ENCODE measurements at regions not wholly inside any gene's neighbourhood (a gene's known extent, or its start where the extent isn't known, plus 50 kb on each side); places are given as distances from the start of the nearest gene placed in this dataset.
A peak's percentile ranks its signal among the peaks of the same experiment; 100 is the strongest.

- H3K27ac Mint-ChIP-seq, result no peak overlapping the region
- H3K9me3 Mint-ChIP-seq, result peaks cover 11 to 28% (median 14%) of the 10 kb centered on the region in 3 donors
- H3K4me1 ChIP-seq (ENCODE audit: control insufficient read depth in 1 of 2, extremely low read depth in 1 of 2, insufficient read depth in 2 of 2, low read length in 2 of 2), result no peaks in the 10 kb centered on the region
- no peak for DNase-seq
- no peaks in the 10 kb centered on the region for H3K27me3 ChIP-seq (replicated peaks in 1 of 2; ENCODE audit: control insufficient read depth in 2 of 2, extremely low read depth in 1 of 2, insufficient read depth in 2 of 2, low read length in 1 of 2)
- no peaks in the 10 kb centered on the region for H3K27me3 Mint-ChIP-seq
- H3K4me3 Mint-ChIP-seq, result no peak overlapping the region
- no peaks in the 10 kb centered on the region for H3K36me3 ChIP-seq (ENCODE audit: control insufficient read depth in 2 of 2, extremely low read depth in 1 of 2, insufficient read depth in 1 of 2, low read length in 1 of 2)
- ATAC-seq (replicated peaks in 1 of 4), result no peak
- H3K4me3 ChIP-seq (ENCODE audit: control insufficient read depth in 1 of 2, extremely low read depth in 1 of 2, low read length in 1 of 2), result no peak overlapping the region
- WGBS (ENCODE audit: insufficient coverage), result 65% methylated on average over 3 of the region's 4 CpGs
- no peaks in the 10 kb centered on the region for H3K4me1 Mint-ChIP-seq
- ChIA-PET POLR2A (no interaction called here), CTCF (no interaction called here)
- no peaks in the 10 kb centered on the region for H3K9me3 ChIP-seq
- H3K27ac ChIP-seq (ENCODE audit: low read length), result no peak overlapping the region
- H3K36me3 Mint-ChIP-seq, result no peaks in the 10 kb centered on the region
Observed at GRCh38 chr5:17925276-17925675, 291.0 kb downstream of the TAF11L14 start.

GRCh38 chr5:17928581-17928981 is 294.3 kb downstream of the TAF11L14 start:
- Mint-ChIP-seq H3K27me3 (no peaks in the 10 kb centered on the region), H3K9me3 (peaks cover 18 to 34% (median 22%) of the 10 kb centered on the region in 3 donors), H3K27ac (no peak overlapping the region), H3K36me3 (no peaks in the 10 kb centered on the region), H3K4me3 (no peak overlapping the region), H3K4me1 (no peaks in the 10 kb centered on the region)
- no peak overlapping the region for H3K4me3 ChIP-seq (ENCODE audit: control insufficient read depth in 1 of 2, extremely low read depth in 1 of 2, low read length in 1 of 2)
- WGBS (ENCODE audit: insufficient coverage), result 40% methylated on average over 1 of the region's 2 CpGs
- no peaks in the 10 kb centered on the region for H3K27me3 ChIP-seq (replicated peaks in 1 of 2; ENCODE audit: control insufficient read depth in 2 of 2, extremely low read depth in 1 of 2, insufficient read depth in 2 of 2, low read length in 1 of 2)
- DNase-seq, result peak in 1 of 35 experiments; percentile 2
- no peaks in the 10 kb centered on the region for H3K9me3 ChIP-seq
- H3K27ac ChIP-seq (ENCODE audit: low read length), result no peak overlapping the region
- ChIA-PET CTCF (no interaction called here), POLR2A (no interaction called here)
- no peaks in the 10 kb centered on the region for H3K36me3 ChIP-seq (ENCODE audit: control insufficient read depth in 2 of 2, extremely low read depth in 1 of 2, insufficient read depth in 1 of 2, low read length in 1 of 2)
- no peaks in the 10 kb centered on the region for H3K4me1 ChIP-seq (ENCODE audit: control insufficient read depth in 1 of 2, extremely low read depth in 1 of 2, insufficient read depth in 2 of 2, low read length in 2 of 2)
- ATAC-seq (replicated peaks in 1 of 4), result no peak

- H3K36me3 Mint-ChIP-seq, result no peaks in the 10 kb centered on the region
- Histone ChIP-seq H3K27me3 (replicated peaks in 1 of 2; ENCODE audit: control insufficient read depth in 2 of 2, extremely low read depth in 1 of 2, insufficient read depth in 2 of 2, low read length in 1 of 2) (no peaks in the 10 kb centered on the region), H3K4me3 (ENCODE audit: control insufficient read depth in 1 of 2, extremely low read depth in 1 of 2, low read length in 1 of 2) (no peak overlapping the region), H3K36me3 (ENCODE audit: control insufficient read depth in 2 of 2, extremely low read depth in 1 of 2, insufficient read depth in 1 of 2, low read length in 1 of 2) (no peaks in the 10 kb centered on the region), H3K27ac (ENCODE audit: low read length) (no peak overlapping the region), H3K4me1 (ENCODE audit: control insufficient read depth in 1 of 2, extremely low read depth in 1 of 2, insufficient read depth in 2 of 2, low read length in 2 of 2) (no peaks in the 10 kb centered on the region), H3K9me3 (no peaks in the 10 kb centered on the region)
- DNase-seq, result no peak
- ATAC-seq (replicated peaks in 1 of 4), result no peak
- CTCF ChIA-PET, result no interaction called here
- POLR2A ChIA-PET, result no interaction called here
- no peaks in the 10 kb centered on the region for H3K27me3 Mint-ChIP-seq
- no peak overlapping the region for H3K27ac Mint-ChIP-seq
- H3K4me1 Mint-ChIP-seq, result no peaks in the 10 kb centered on the region
- WGBS (ENCODE audit: insufficient coverage), result no CpG with 5 or more reads among the region's 1 CpG
- no peak overlapping the region for H3K4me3 Mint-ChIP-seq
- peaks cover 20 to 37% (median 23%) of the 10 kb centered on the region in 3 donors for H3K9me3 Mint-ChIP-seq
Observed at GRCh38 chr5:17929171-17929570, 294.9 kb downstream of the TAF11L14 start.

- peaks cover 21 to 42% (median 22%) of the 10 kb centered on the region in 3 donors for H3K9me3 Mint-ChIP-seq
- Histone ChIP-seq H3K4me3 (ENCODE audit: control insufficient read depth in 1 of 2, extremely low read depth in 1 of 2, low read length in 1 of 2) (no peak overlapping the region), H3K27me3 (replicated peaks in 1 of 2; ENCODE audit: control insufficient read depth in 2 of 2, extremely low read depth in 1 of 2, insufficient read depth in 2 of 2, low read length in 1 of 2) (no peaks in the 10 kb centered on the region), H3K4me1 (ENCODE audit: control insufficient read depth in 1 of 2, extremely low read depth in 1 of 2, insufficient read depth in 2 of 2, low read length in 2 of 2) (no peaks in the 10 kb centered on the region), H3K9me3 (no peaks in the 10 kb centered on the region), H3K27ac (ENCODE audit: low read length) (no peak overlapping the region), H3K36me3 (ENCODE audit: control insufficient read depth in 2 of 2, extremely low read depth in 1 of 2, insufficient read depth in 1 of 2, low read length in 1 of 2) (no peaks in the 10 kb centered on the region)
- H3K36me3 Mint-ChIP-seq, result no peaks in the 10 kb centered on the region
- no peak for DNase-seq
- ChIA-PET CTCF (no interaction called here), POLR2A (no interaction called here)
- no peak overlapping the region for H3K4me3 Mint-ChIP-seq
- H3K27me3 Mint-ChIP-seq, result no peaks in the 10 kb centered on the region
- H3K27ac Mint-ChIP-seq, result no peak overlapping the region
- H3K4me1 Mint-ChIP-seq, result no peaks in the 10 kb centered on the region
- ATAC-seq (replicated peaks in 1 of 4), result no peak
Observed at GRCh38 chr5:17930346-17930745, 296.1 kb downstream of the TAF11L14 start.

- ATAC-seq (replicated peaks in 1 of 4), result no peak
- 57% methylated on average over 1 of the region's 3 CpGs for WGBS (ENCODE audit: insufficient coverage)
- H3K27me3 ChIP-seq (replicated peaks in 1 of 2; ENCODE audit: control insufficient read depth in 2 of 2, extremely low read depth in 1 of 2, insufficient read depth in 2 of 2, low read length in 1 of 2), result no peaks in the 10 kb centered on the region
- ChIA-PET CTCF (no interaction called here), POLR2A (no interaction called here)
- no peak overlapping the region for H3K27ac ChIP-seq (ENCODE audit: low read length)
- no peak overlapping the region for H3K4me3 Mint-ChIP-seq
- no peaks in the 10 kb centered on the region for H3K4me1 ChIP-seq (ENCODE audit: control insufficient read depth in 1 of 2, extremely low read depth in 1 of 2, insufficient read depth in 2 of 2, low read length in 2 of 2)
- H3K27ac Mint-ChIP-seq, result no peak overlapping the region
- no peaks in the 10 kb centered on the region for H3K27me3 Mint-ChIP-seq
- H3K36me3 ChIP-seq (ENCODE audit: control insufficient read depth in 2 of 2, extremely low read depth in 1 of 2, insufficient read depth in 1 of 2, low read length in 1 of 2), result no peaks in the 10 kb centered on the region
- no peaks in the 10 kb centered on the region for H3K36me3 Mint-ChIP-seq
- no peak overlapping the region for H3K4me3 ChIP-seq (ENCODE audit: control insufficient read depth in 1 of 2, extremely low read depth in 1 of 2, low read length in 1 of 2)
- H3K4me1 Mint-ChIP-seq, result no peaks in the 10 kb centered on the region
- peaks cover 24 to 47% (median 34%) of the 10 kb centered on the region in 3 donors for H3K9me3 Mint-ChIP-seq
- H3K9me3 ChIP-seq, result peaks cover 2% of the 10 kb centered on the region
- DNase-seq, result no peak
Observed at GRCh38 chr5:17944046-17944445, 309.8 kb downstream of the TAF11L14 start.

- H3K36me3 ChIP-seq (ENCODE audit: control insufficient read depth in 2 of 2, extremely low read depth in 1 of 2, insufficient read depth in 1 of 2, low read length in 1 of 2), result no peaks in the 10 kb centered on the region
- ATAC-seq (replicated peaks in 1 of 4), result no peak
- Mint-ChIP-seq H3K27ac (no peak overlapping the region), H3K9me3 (peaks cover 18 to 47% (median 24%) of the 10 kb centered on the region in 3 donors), H3K4me3 (no peak overlapping the region), H3K36me3 (no peaks in the 10 kb centered on the region), H3K27me3 (no peaks in the 10 kb centered on the region), H3K4me1 (no peaks in the 10 kb centered on the region)
- peaks cover 2% of the 10 kb centered on the region for H3K9me3 ChIP-seq
- POLR2A ChIA-PET, result no interaction called here
- no peak overlapping the region for H3K4me3 ChIP-seq (ENCODE audit: control insufficient read depth in 1 of 2, extremely low read depth in 1 of 2, low read length in 1 of 2)
- WGBS (ENCODE audit: insufficient coverage), result 40% methylated on average over 1 of the region's 1 CpG
- no peaks in the 10 kb centered on the region for H3K27me3 ChIP-seq (replicated peaks in 1 of 2; ENCODE audit: control insufficient read depth in 2 of 2, extremely low read depth in 1 of 2, insufficient read depth in 2 of 2, low read length in 1 of 2)
- H3K27ac ChIP-seq (ENCODE audit: low read length), result no peak overlapping the region
- no peak for DNase-seq
- H3K4me1 ChIP-seq (ENCODE audit: control insufficient read depth in 1 of 2, extremely low read depth in 1 of 2, insufficient read depth in 2 of 2, low read length in 2 of 2), result no peaks in the 10 kb centered on the region
- CTCF ChIA-PET, result no interaction called here
Observed at GRCh38 chr5:17947029-17947428, 312.8 kb downstream of the TAF11L14 start.

GRCh38 chr5:17951392-17952169 is 317.3 kb downstream of the TAF11L14 start:
- Histone ChIP-seq H3K4me1 (ENCODE audit: control insufficient read depth in 1 of 2, extremely low read depth in 1 of 2, insufficient read depth in 2 of 2, low read length in 2 of 2) (no peaks in the 10 kb centered on the region), H3K36me3 (ENCODE audit: control insufficient read depth in 2 of 2, extremely low read depth in 1 of 2, insufficient read depth in 1 of 2, low read length in 1 of 2) (no peaks in the 10 kb centered on the region), H3K27me3 (replicated peaks in 1 of 2; ENCODE audit: control insufficient read depth in 2 of 2, extremely low read depth in 1 of 2, insufficient read depth in 2 of 2, low read length in 1 of 2) (no peaks in the 10 kb centered on the region), H3K9me3 (peaks cover 2% of the 10 kb centered on the region), H3K4me3 (ENCODE audit: control insufficient read depth in 1 of 2, extremely low read depth in 1 of 2, low read length in 1 of 2) (no peak overlapping the region), H3K27ac (ENCODE audit: low read length) (no peak overlapping the region)
- Mint-ChIP-seq H3K4me1 (no peaks in the 10 kb centered on the region), H3K27ac (no peak overlapping the region), H3K9me3 (peaks cover 17 to 45% (median 21%) of the 10 kb centered on the region in 3 donors), H3K4me3 (no peak overlapping the region), H3K36me3 (no peaks in the 10 kb centered on the region), H3K27me3 (no peaks in the 10 kb centered on the region)
- POLR2A ChIA-PET, result no interaction called here
- no peak for ATAC-seq (replicated peaks in 1 of 4)
- CTCF ChIA-PET, result no interaction called here
- DNase-seq, result no peak
- 83% methylated on average over 9 of the region's 9 CpGs for WGBS (ENCODE audit: insufficient coverage)

Measured in T-cell (primary cell).